ENCODE measurements at regions not wholly inside any gene's neighbourhood (a gene's known extent, or its start where the extent isn't known, plus 50 kb on each side); places are given as distances from the start of the nearest gene placed in this dataset.

DNA sequence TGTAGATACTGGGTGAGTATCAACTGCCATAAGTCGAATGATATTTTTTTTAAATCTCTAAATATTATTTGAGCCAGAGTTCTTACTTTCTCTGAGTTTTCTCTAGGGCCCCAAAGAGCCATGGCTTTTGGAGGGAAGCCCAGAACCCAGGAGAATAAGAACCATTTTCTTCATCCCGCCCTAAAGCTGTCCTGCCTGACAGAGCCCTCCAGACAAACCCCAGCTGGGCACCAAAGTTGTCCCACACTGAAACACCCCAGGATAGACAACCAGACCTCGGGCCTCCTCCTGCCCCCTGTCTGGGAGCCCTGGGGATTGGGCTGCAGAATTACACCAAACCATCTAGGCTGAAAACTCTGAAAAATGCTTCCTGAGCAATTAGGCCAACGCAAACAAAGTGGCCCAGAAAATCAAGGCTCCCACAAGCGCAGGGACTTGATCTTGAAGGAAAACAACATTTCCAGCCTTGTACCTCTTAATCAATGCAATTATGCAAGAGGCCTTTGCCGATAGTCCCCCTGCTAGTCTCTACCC is 113.1 kb downstream of the RRAGC start:
- TF ChIP-seq EZH2phosphoT487 (IDR thresholded peaks at IDR 0.05; ENCODE audit: unreplicated experiment) (no peak), EZH2 (IDR thresholded peaks at IDR 0.05; ENCODE audit: low read depth, unreplicated experiment) (no peak), POLR2AphosphoS5 (IDR thresholded peaks at IDR 0.05; ENCODE audit: low read depth) (no peak), CREB1 (CRISPR knock-in tag; IDR thresholded peaks at IDR 0.05; ENCODE audit: low read depth) (no peak), JUNB (IDR thresholded peaks at IDR 0.05; ENCODE audit: unreplicated experiment) (no peak), ZNF114 (CRISPR knock-in tag; IDR thresholded peaks at IDR 0.05) (no peak), NANOG (IDR thresholded peaks at IDR 0.05; ENCODE audit: borderline replicate concordance) (no peak)
- TF ChIP-seq, protein P1, sequence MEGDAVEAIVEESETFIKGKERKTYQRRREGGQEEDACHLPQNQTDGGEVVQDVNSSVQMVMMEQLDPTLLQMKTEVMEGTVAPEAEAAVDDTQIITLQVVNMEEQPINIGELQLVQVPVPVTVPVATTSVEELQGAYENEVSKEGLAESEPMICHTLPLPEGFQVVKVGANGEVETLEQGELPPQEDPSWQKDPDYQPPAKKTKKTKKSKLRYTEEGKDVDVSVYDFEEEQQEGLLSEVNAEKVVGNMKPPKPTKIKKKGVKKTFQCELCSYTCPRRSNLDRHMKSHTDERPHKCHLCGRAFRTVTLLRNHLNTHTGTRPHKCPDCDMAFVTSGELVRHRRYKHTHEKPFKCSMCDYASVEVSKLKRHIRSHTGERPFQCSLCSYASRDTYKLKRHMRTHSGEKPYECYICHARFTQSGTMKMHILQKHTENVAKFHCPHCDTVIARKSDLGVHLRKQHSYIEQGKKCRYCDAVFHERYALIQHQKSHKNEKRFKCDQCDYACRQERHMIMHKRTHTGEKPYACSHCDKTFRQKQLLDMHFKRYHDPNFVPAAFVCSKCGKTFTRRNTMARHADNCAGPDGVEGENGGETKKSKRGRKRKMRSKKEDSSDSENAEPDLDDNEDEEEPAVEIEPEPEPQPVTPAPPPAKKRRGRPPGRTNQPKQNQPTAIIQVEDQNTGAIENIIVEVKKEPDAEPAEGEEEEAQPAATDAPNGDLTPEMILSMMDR (conservative IDR thresholded peaks at IDR 0.05; ENCODE audit: low read depth in 2 of 2), result no peak
- TF ChIP-seq, protein P2, sequence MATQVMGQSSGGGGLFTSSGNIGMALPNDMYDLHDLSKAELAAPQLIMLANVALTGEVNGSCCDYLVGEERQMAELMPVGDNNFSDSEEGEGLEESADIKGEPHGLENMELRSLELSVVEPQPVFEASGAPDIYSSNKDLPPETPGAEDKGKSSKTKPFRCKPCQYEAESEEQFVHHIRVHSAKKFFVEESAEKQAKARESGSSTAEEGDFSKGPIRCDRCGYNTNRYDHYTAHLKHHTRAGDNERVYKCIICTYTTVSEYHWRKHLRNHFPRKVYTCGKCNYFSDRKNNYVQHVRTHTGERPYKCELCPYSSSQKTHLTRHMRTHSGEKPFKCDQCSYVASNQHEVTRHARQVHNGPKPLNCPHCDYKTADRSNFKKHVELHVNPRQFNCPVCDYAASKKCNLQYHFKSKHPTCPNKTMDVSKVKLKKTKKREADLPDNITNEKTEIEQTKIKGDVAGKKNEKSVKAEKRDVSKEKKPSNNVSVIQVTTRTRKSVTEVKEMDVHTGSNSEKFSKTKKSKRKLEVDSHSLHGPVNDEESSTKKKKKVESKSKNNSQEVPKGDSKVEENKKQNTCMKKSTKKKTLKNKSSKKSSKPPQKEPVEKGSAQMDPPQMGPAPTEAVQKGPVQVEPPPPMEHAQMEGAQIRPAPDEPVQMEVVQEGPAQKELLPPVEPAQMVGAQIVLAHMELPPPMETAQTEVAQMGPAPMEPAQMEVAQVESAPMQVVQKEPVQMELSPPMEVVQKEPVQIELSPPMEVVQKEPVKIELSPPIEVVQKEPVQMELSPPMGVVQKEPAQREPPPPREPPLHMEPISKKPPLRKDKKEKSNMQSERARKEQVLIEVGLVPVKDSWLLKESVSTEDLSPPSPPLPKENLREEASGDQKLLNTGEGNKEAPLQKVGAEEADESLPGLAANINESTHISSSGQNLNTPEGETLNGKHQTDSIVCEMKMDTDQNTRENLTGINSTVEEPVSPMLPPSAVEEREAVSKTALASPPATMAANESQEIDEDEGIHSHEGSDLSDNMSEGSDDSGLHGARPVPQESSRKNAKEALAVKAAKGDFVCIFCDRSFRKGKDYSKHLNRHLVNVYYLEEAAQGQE (IDR thresholded peaks at IDR 0.05; ENCODE audit: unreplicated experiment), result no peak
- TF ChIP-seq, protein P3, sequence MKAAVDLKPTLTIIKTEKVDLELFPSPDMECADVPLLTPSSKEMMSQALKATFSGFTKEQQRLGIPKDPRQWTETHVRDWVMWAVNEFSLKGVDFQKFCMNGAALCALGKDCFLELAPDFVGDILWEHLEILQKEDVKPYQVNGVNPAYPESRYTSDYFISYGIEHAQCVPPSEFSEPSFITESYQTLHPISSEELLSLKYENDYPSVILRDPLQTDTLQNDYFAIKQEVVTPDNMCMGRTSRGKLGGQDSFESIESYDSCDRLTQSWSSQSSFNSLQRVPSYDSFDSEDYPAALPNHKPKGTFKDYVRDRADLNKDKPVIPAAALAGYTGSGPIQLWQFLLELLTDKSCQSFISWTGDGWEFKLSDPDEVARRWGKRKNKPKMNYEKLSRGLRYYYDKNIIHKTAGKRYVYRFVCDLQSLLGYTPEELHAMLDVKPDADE (IDR thresholded peaks at IDR 0.05), result no peak
- TF ChIP-seq, protein P4, sequence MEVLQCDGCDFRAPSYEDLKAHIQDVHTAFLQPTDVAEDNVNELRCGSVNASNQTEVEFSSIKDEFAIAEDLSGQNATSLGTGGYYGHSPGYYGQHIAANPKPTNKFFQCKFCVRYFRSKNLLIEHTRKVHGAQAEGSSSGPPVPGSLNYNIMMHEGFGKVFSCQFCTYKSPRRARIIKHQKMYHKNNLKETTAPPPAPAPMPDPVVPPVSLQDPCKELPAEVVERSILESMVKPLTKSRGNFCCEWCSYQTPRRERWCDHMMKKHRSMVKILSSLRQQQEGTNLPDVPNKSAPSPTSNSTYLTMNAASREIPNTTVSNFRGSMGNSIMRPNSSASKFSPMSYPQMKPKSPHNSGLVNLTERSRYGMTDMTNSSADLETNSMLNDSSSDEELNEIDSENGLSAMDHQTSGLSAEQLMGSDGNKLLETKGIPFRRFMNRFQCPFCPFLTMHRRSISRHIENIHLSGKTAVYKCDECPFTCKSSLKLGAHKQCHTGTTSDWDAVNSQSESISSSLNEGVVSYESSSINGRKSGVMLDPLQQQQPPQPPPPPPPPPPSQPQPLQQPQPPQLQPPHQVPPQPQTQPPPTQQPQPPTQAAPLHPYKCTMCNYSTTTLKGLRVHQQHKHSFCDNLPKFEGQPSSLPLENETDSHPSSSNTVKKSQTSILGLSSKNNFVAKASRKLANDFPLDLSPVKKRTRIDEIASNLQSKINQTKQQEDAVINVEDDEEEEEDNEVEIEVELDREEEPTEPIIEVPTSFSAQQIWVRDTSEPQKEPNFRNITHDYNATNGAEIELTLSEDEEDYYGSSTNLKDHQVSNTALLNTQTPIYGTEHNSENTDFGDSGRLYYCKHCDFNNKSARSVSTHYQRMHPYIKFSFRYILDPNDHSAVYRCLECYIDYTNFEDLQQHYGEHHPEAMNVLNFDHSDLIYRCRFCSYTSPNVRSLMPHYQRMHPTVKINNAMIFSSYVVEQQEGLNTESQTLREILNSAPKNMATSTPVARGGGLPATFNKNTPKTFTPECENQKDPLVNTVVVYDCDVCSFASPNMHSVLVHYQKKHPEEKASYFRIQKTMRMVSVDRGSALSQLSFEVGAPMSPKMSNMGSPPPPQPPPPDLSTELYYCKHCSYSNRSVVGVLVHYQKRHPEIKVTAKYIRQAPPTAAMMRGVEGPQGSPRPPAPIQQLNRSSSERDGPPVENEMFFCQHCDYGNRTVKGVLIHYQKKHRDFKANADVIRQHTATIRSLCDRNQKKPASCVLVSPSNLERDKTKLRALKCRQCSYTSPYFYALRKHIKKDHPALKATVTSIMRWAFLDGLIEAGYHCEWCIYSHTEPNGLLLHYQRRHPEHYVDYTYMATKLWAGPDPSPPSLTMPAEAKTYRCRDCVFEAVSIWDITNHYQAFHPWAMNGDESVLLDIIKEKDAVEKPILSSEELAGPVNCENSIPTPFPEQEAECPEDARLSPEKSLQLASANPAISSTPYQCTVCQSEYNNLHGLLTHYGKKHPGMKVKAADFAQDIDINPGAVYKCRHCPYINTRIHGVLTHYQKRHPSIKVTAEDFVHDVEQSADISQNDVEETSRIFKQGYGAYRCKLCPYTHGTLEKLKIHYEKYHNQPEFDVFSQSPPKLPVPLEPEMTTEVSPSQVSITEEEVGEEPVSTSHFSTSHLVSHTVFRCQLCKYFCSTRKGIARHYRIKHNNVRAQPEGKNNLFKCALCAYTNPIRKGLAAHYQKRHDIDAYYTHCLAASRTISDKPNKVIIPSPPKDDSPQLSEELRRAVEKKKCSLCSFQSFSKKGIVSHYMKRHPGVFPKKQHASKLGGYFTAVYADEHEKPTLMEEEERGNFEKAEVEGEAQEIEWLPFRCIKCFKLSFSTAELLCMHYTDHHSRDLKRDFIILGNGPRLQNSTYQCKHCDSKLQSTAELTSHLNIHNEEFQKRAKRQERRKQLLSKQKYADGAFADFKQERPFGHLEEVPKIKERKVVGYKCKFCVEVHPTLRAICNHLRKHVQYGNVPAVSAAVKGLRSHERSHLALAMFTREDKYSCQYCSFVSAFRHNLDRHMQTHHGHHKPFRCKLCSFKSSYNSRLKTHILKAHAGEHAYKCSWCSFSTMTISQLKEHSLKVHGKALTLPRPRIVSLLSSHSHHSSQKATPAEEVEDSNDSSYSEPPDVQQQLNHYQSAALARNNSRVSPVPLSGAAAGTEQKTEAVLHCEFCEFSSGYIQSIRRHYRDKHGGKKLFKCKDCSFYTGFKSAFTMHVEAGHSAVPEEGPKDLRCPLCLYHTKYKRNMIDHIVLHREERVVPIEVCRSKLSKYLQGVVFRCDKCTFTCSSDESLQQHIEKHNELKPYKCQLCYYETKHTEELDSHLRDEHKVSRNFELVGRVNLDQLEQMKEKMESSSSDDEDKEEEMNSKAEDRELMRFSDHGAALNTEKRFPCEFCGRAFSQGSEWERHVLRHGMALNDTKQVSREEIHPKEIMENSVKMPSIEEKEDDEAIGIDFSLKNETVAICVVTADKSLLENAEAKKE (CRISPR knock-in tag; IDR thresholded peaks at IDR 0.05), result no peak

Measured in GM23338 (cell line).